ENCODE measurements at regions not wholly inside any gene's neighbourhood (a gene's known extent, or its start where the extent isn't known, plus 50 kb on each side); places are given as distances from the start of the nearest gene placed in this dataset.

DNA sequence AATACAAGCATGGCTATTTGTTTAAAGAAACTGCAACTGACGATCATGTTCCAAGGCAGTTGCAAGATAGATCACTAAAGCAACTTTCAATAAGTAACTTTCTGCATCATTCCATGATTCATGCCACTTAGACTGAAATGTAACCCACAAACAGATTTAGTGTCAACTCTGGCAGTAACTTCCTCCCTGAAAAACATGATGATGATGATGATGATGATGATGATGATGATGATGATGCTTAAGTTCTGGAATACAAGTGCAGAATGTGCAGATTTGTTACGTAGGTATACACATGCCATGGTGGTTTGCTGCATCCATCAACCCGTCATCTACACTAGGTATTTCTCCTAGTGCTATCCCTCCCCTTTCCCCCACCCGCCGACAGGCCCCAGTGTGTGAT lies 754.7 kb downstream of the INHBA start:
- no peaks in the 10 kb centered on the region for H3K27me3 ChIP-seq
- H3K27ac ChIP-seq (replicated peaks in 1 of 4): no peak overlapping the region
- intact Hi-C loops (cut with DNase I): no loop called here
- no peaks in the 10 kb centered on the region for H3K4me1 ChIP-seq
- no peak for DNase-seq (ENCODE audit: extremely low spot score)
- WGBS: 92% methylated on average over 5 of the region's 5 CpGs
- peaks cover 0 to 31% (median 15%) of the 10 kb centered on the region in 4 donors for H3K9me3 ChIP-seq
- no peak overlapping the region for H3K4me3 ChIP-seq
- no peak for TF ChIP-seq POLR2AphosphoS5 (IDR thresholded peaks at IDR 0.05)
- TF ChIP-seq EP300 (IDR thresholded peaks at IDR 0.05): no peak
- no peak for TF ChIP-seq CTCF (IDR thresholded peaks at IDR 0.05)
- no peak for TF ChIP-seq POLR2A (IDR thresholded peaks at IDR 0.05; ENCODE audit: low read depth)
- no peaks in the 10 kb centered on the region for H3K36me3 ChIP-seq

DNA sequence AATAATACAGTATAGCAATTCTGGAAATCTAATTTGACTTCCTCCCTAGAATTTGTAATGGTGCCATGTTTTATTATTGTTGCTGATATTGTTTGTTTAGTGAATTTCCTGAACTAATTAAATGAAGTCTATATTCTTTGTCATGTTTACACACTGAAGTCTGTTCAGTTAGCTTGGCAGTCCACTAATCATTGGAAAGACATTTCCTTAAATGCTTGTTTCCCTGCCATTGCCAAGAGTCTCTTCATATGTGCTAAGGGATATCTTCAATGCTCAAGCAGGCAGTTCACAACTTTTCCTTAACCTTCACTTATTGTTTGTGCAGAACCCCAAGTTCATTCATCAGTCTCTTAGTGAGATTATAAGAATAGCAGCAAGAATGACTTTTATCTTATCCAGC lies 755.3 kb downstream of the INHBA start:
- TF ChIP-seq EP300 (IDR thresholded peaks at IDR 0.05) (no peak), POLR2AphosphoS5 (IDR thresholded peaks at IDR 0.05) (no peak)
- Histone ChIP-seq H3K9me3 (peaks cover 0 to 31% (median 15%) of the 10 kb centered on the region in 4 donors), H3K36me3 (no peaks in the 10 kb centered on the region), H3K4me3 (no peak overlapping the region), H3K4me1 (no peaks in the 10 kb centered on the region), H3K27me3 (no peaks in the 10 kb centered on the region), H3K27ac (replicated peaks in 1 of 4) (no peak overlapping the region)
- intact Hi-C loops (cut with DNase I): no loop called here
- DNase-seq (ENCODE audit: extremely low spot score): no peak

GRCh38 chr7:40946549-40946948 lies 756.3 kb downstream of the INHBA start:
- no peaks in the 10 kb centered on the region for H3K36me3 ChIP-seq
- H3K9me3 ChIP-seq: peaks cover 0 to 31% (median 15%) of the 10 kb centered on the region in 4 donors
- H3K4me3 ChIP-seq: no peak overlapping the region
- H3K4me1 ChIP-seq: no peaks in the 10 kb centered on the region
- no peak overlapping the region for H3K27ac ChIP-seq (replicated peaks in 1 of 4)
- TF ChIP-seq POLR2AphosphoS5 (IDR thresholded peaks at IDR 0.05): no peak
- TF ChIP-seq POLR2A (IDR thresholded peaks at IDR 0.05; ENCODE audit: low read depth): no peak
- TF ChIP-seq CTCF (IDR thresholded peaks at IDR 0.05): no peak
- TF ChIP-seq EP300 (IDR thresholded peaks at IDR 0.05): no peak
- no peaks in the 10 kb centered on the region for H3K27me3 ChIP-seq
- WGBS: 93% methylated on average over 1 of the region's 1 CpG
- intact Hi-C loops (cut with DNase I): no loop called here
- no peak for DNase-seq (ENCODE audit: extremely low spot score)

DNA sequence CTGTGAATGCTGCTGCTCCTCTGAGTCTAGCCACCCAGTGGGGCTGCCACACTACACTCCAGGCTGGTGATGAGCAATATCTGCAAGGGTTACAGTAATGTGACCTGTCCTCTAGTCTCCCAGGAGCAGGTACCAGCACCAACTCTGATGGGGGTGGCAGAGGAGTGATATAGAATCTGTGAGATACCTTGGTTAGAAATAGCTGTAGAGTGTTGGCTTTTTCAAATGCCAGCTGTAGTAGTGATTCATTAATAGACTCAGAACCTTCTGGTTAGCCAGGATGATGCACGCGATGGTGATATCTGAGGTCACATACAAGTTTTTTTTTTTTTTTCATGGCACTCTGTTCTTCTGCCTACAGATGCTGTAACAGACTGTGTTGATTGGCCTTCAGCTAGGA lies 757.1 kb downstream of the INHBA start:
- H3K4me1 ChIP-seq: no peaks in the 10 kb centered on the region
- TF ChIP-seq POLR2A (IDR thresholded peaks at IDR 0.05; ENCODE audit: low read depth) (no peak), EP300 (IDR thresholded peaks at IDR 0.05) (no peak), CTCF (IDR thresholded peaks at IDR 0.05) (no peak), POLR2AphosphoS5 (IDR thresholded peaks at IDR 0.05) (no peak)
- H3K4me3 ChIP-seq: no peak overlapping the region
- WGBS: 77% methylated on average over 2 of the region's 2 CpGs
- DNase-seq (ENCODE audit: extremely low spot score): no peak
- H3K9me3 ChIP-seq: peaks cover 0 to 31% (median 16%) of the 10 kb centered on the region in 4 donors
- no peak overlapping the region for H3K27ac ChIP-seq (replicated peaks in 1 of 4)
- intact Hi-C loops (cut with DNase I): no loop called here
- H3K36me3 ChIP-seq: no peaks in the 10 kb centered on the region
- no peaks in the 10 kb centered on the region for H3K27me3 ChIP-seq

GRCh38 chr7:40944981-40945585 lies 757.8 kb downstream of the INHBA start:
- intact Hi-C loops (cut with DNase I): no loop called here
- Histone ChIP-seq H3K4me1 (no peaks in the 10 kb centered on the region), H3K27me3 (no peaks in the 10 kb centered on the region), H3K27ac (replicated peaks in 1 of 4) (no peak overlapping the region), H3K9me3 (peaks cover 0 to 31% (median 17%) of the 10 kb centered on the region in 4 donors), H3K36me3 (no peaks in the 10 kb centered on the region), H3K4me3 (no peak overlapping the region)
- TF ChIP-seq POLR2AphosphoS5 (IDR thresholded peaks at IDR 0.05) (no peak), POLR2A (IDR thresholded peaks at IDR 0.05; ENCODE audit: low read depth) (no peak), EP300 (IDR thresholded peaks at IDR 0.05) (no peak), CTCF (IDR thresholded peaks at IDR 0.05) (no peak)
- no peak for DNase-seq (ENCODE audit: extremely low spot score)
